GDM1 (cell line): ENCODE measurements at regions not wholly inside any gene's neighbourhood (a gene's known extent, or its start where the extent isn't known, plus 50 kb on each side); places are given as distances from the start of the nearest gene placed in this dataset.

ENCODE experiments used
- DNase-seq: peaks from one replicate; lab custom pipeline; 2025; lab: John Stamatoyannopoulos, UW

GRCh38 chr2:196316050-196316430 lies 144.7 kb upstream of the STK17B start:
- DNase-seq = no peak

GRCh38 chr2:196318517-196319377 lies 147.4 kb upstream of the STK17B start:
- DNase-seq = no peak

GRCh38 chr2:196322973-196323810 lies 151.8 kb upstream of the STK17B start:
- DNase-seq = no peak

- no peak for DNase-seq
Observed at GRCh38 chr2:196324211-196324610, 152.8 kb upstream of the STK17B start.

GRCh38 chr2:196328088-196328680 lies 156.8 kb upstream of the STK17B start:
- no peak for DNase-seq

- DNase-seq = no peak
Observed at GRCh38 chr2:196329959-196330358, 158.6 kb upstream of the STK17B start.

- no peak for DNase-seq
Observed at GRCh38 chr2:196330645-196331044, 159.3 kb upstream of the STK17B start.

- DNase-seq = no peak
Observed at GRCh38 chr2:196331143-196331542, 159.8 kb upstream of the STK17B start.

- no peak for DNase-seq
Observed at GRCh38 chr2:196331851-196332250, 160.5 kb upstream of the STK17B start.

- DNase-seq = no peak
Observed at GRCh38 chr2:196333397-196333796, 162.0 kb upstream of the STK17B start.

GRCh38 chr2:196334710-196335109 lies 163.3 kb upstream of the STK17B start:
- DNase-seq = no peak

GRCh38 chr2:196335221-196335634 lies 163.8 kb upstream of the STK17B start:
- no peak for DNase-seq

- no peak for DNase-seq
Observed at GRCh38 chr2:196336207-196336606, 164.8 kb upstream of the STK17B start.

GRCh38 chr2:196336715-196337114 lies 165.3 kb upstream of the STK17B start:
- no peak for DNase-seq

GRCh38 chr2:196337208-196337953 lies 166.0 kb upstream of the STK17B start:
- no peak for DNase-seq

- DNase-seq = no peak
Observed at GRCh38 chr2:196338440-196338839, 167.1 kb upstream of the STK17B start.

- no peak for DNase-seq
Observed at GRCh38 chr2:196341277-196341841, 170.0 kb upstream of the STK17B start.

GRCh38 chr2:196344397-196344796 lies 173.0 kb upstream of the STK17B start:
- no peak for DNase-seq

- no peak for DNase-seq
Observed at GRCh38 chr2:196353717-196354116, 182.3 kb upstream of the STK17B start.

GRCh38 chr2:196354186-196354585 lies 182.8 kb upstream of the STK17B start:
- DNase-seq = no peak

GRCh38 chr2:196356332-196356731 lies 185.0 kb upstream of the STK17B start:
- DNase-seq = no peak

GRCh38 chr2:196360650-196361049 lies 189.3 kb upstream of the STK17B start:
- no peak for DNase-seq
